Pulmonary artery endothelial cell (primary cell): ENCODE measurements at regions not wholly inside any gene's neighbourhood (a gene's known extent, or its start where the extent isn't known, plus 50 kb on each side); places are given as distances from the start of the nearest gene placed in this dataset.
"Not testable (repeated sequence)": the region's sequence is repeated elsewhere in the genome, so short reads cannot be mapped to it uniquely, and the experiment has no call there.

Experiments
- DNase-seq: peaks from one replicate; pipeline ENCODE4 v3.0.0-alpha.2; 2011; ENCODE audit warnings: low read depth, low spot score

DNA sequence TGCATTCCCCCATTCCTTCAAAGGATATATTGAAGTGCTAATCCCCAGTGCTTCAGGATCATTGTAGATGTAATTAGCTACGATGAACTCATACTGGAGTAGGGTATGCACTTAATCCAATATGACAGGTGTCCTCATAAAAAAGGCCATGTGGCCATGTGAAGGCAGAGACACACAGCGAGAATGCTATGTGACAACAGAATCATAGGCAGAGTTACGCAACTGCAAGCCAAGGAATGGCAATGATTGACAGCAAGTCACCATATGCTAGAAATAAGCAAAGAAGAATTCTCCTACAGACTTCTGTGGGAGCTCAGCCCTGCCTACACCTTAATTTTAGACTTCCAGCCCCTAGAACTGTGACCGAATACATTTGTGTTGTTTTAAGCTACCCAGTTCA is 875.6 kb upstream of the ROBO1 start:
- DNase-seq = no peak

DNA sequence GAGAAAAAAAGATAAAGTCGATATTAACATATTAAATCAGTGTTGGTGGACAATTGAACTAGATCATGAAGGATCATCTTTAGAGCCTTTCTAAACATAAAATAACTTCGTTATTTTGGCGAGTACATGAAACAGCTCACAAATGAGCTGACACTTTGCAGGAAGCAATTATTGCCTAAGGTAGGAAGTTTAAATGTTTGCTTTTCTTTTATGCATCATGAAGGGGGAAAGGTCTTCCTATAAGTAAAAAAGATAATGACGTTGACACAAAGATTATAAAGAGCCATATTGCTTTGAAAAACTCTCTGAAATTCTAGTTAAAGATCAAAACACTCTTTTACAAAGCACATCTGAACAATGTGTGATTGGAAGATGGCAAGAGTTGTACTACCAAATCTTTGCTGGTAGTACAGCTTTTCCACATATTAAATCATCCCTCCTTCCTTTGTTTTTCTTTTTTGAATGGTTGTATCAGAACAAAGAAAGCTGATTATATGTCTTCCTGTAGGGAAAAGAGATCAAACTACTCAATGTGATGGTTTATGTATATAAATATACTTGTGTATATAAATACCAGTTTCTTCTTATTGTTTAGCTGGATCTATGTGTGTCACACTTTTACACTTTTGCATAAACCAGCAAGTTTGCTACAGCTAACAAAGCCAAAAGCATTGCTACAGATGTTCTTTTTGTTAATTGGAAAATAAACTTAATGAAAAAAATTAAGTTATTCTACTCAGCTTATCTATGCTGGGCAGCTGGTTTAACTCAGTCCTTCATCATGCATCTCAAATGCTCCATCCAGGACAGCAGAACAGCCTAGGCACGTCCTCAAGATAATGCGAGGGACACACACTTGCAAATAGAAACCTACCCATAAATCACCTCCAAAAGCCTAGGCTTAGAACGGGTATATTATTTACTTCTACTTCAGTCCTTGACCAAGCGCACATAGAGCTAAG is 850.8 kb upstream of the ROBO1 start:
- DNase-seq = no peak

DNA sequence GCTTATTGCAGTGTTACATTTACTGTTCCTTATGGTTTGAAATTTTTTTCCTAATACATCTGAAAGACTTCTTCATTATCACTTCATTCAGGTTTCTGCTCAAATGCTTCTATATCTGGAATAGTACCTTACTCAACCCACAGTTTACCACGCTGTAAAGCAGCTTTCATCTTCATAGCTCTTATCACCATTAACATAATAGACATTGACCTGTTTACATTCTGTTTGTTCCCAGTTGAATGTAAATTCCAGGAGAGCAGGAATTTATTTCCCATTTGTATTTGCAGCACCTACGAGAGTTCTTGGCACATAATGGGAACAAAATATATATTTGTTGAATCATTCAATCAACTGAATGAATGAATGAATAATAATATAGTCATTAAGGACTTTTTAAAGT is 844.6 kb upstream of the ROBO1 start:
- no peak for DNase-seq

DNA sequence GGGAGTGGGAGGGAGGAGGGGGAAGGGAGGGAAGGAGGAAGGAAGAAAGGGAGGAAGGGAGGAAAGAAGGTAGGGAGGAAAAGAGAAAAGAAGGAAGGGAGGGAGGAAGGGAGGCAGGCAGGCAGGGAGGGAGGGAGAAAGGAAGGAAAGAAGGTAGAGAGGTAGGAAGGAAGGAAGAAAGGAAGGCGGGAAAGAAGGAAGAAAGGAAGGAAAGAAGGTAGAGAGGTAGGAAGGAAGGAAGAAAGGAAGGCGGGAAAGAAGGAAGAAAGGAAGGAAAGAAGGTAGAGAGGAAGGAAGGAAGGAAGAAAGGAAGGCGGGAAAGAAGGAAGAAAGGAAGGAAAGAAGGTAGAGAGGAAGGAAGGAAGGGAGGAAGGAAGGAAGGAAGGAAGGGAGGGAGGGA is 840.3 kb upstream of the ROBO1 start:
- DNase-seq = not testable (repeated sequence)

DNA sequence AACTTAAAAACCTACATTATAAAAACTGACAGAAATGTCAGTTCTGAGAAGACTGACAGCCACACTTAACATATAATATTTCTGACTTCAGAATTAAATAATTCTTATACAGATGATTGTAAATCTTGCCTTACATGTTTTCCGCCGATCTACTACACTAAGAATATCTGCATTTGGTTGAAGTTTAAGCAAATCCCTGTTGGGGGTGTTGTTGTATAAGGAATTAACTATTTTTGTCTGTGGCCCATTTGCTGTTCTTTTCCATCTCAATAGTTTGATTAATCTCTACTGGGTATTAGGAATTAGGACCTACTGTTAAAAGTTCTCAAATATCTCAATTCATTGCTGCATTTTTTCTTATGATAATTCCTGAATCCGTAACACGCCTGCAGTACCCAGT is 838.3 kb upstream of the ROBO1 start:
- DNase-seq = no peak

DNA sequence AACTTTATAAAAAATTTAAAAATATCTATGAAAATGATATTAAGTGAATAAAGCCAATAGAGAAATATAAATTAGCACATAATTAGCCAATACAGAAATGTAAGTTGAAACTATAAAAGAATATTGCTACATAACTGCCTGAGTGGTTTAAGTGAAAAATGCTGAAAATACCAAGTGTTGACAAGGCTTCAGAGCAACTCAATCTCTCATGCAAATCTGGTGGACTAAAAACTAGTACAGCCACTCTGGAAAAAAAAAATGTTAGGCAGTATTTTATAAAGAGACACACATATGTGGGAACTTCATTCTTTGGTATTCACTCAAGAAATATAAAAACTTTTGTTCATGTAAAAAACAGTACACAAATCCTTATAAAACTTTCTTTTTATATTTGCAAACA is 833.7 kb upstream of the ROBO1 start:
- DNase-seq = no peak

DNA sequence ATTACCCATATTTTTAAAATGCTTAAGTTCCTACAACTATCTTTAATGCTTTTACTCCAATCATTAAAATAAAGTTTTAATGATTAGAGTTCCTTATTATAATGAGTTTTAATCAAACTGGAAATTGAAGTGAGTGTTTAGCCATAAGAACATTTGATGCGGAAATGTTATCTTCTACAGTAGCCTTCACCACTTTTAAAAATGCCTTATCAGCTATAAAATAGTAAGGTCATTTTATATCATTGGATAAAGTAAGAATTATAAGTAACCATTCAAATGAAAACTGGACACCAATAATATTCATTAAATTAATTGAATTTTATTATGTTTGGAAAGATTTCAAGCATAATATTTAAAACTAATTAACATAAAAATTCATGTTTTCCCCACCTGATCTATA is 825.0 kb upstream of the ROBO1 start:
- no peak for DNase-seq

DNA sequence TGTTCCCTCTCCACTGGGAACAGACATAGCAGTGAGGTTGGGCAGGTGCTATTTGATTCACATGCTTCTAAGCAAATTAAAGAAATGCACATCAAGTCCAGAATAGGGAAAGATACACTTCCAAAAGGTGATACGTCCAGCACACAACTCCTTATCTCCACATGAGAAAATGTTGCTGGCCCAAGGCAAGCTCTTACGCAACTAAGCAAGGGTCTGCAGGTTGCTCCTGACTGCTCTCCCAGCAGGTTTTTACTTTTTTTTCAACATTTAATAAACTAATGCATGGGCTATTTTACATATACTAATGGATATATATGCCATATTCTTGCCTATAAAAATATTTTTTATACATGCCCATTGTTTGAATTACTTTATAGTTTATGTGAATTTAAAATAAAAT is 818.5 kb upstream of the ROBO1 start:
- DNase-seq = no peak

DNA sequence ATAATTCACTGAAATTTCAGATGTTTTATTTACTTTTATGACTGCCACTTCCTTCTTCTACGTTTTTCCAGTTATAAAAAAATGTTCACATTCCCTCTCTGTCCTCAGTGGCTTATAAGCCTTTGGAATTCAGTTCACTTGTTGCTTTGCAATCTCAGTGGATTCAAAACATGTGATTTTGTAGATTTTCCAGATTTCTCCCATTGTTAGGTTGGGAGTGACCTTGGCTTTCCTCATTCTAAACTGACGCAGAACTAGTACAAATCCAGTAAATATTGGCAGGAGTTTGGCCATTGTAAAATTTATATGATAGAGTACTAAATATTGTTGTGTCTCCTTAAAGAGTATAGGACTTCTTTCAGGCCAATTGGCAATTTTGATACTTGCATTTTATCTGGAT is 812.3 kb upstream of the ROBO1 start:
- DNase-seq = no peak

DNA sequence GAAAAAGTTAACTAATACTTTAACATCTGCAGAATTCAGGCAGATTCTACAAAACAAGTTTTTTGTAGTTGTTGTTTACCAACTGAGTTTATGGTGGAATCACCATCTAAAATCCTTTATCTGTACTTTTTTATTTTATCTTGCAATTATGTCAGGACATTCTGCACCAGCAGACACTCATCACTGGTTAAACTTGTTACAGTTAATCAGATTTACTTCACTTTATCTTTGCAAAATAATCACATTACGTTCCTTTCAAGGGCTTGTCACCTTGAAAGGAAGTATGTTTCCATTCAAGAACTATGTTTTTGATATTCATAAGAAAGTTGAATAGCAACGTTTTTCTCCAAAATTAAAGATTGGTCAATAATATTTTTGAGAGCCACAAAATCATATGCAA is 796.6 kb upstream of the ROBO1 start:
- DNase-seq = no peak

DNA sequence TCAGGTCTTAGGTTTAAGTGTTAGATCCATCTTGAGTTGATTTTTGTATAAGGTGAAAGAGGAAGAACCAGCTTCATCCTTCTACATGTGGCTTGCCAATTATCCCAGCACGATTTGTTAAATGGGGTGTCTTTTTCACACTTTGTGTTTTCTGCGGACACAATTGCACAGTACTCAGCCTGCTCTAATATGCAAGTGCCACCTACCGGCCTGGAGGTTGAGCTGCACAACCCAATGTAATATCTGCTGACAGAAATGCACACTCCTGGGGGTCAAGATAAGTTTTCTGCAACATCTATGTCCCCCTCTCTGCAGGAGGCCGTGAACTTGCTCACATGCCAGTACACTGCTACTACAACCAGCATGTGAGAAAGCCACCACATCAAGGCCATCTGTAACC is 791.9 kb upstream of the ROBO1 start:
- no peak for DNase-seq

DNA sequence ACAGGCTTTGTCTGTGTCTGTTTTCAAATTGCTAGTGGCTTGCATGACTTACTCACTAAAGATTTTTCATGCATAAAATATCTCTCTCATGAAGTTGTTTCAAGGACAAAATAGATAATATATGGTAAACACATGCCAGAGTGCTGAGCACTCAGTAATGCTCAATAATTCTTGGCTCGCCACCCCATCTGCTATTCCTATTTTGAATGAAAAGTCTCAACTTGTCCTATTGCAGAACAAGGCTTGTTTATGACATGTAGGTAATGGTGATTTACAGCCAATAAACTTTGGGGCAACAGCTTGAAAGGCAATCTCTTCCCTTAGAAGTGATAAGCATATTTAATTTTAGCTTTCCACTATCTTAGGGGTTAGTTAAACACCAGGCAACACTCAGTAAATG is 789.0 kb upstream of the ROBO1 start:
- no peak for DNase-seq

DNA sequence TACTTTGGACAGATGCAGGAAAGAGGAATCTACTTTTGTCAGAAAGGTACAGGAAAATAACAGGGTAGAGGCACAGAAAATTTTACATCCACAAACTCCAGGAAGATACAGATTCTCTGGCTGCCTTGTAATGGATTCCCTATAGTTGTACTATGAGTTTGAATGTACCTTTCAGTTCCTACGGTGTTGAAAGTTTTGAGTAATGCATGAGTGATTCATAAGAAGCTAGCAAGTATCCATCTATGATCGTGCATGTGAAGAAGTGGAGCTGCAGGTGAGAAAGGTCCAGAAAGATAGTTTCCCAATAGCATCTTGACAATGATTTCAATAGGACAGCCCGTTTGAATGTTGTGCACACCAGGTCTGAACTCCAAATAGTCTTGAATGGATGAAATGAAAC is 786.5 kb upstream of the ROBO1 start:
- no peak for DNase-seq

DNA sequence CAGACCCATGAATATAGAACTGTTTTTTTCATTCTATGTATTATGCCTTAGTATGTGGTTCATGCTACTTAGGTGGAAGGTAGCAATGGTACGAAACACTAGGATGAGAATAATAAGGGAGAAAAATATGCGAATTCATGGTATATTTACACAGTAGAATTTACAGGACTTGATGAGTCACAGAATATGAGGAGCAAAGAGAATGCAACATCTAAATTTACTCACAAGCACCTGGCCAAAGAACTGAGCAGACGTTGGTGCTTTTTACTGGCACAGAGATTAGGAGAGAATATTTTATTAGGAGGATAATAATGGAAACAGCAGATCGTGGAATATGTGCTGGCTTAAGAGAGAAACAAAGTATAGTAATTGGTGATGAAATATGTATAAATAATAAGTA is 785.4 kb upstream of the ROBO1 start:
- DNase-seq = no peak

DNA sequence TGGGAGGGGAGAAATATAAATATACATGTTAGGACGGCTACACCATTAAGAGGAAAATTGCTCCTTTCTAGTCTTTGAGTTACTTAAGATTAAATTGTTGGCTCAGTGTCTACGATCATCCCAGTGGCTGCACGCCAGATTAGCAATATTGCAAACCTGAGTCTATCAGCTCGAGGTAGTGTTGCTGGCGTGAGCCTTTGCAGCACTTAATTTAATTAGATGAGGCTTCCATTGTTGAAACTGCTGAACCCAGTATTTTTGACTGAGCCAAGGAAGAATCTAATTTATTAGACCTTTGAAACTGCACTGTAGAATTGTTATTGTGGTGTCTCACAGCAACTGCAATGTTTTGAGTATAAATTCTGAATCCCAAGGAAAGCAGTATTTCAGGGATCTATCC is 782.4 kb upstream of the ROBO1 start:
- no peak for DNase-seq

DNA sequence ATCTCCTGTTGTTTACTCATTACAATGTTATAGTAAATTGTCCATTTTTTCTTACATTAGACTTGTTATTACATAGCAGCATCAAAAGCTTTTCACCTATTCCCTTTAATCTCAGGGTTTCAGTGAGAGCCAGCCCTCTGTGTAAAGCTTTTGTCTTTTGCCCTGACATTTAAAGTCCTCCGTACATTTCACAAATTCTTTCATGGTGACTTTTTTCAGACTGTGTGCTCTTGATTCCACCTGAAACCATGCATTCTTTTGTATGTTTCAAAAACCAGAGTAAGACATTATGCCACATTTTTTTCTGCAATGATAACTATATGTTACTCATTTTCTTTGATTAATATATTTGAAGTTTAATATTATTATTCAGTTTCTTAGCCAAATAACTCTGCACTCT is 781.4 kb upstream of the ROBO1 start:
- no peak for DNase-seq

DNA sequence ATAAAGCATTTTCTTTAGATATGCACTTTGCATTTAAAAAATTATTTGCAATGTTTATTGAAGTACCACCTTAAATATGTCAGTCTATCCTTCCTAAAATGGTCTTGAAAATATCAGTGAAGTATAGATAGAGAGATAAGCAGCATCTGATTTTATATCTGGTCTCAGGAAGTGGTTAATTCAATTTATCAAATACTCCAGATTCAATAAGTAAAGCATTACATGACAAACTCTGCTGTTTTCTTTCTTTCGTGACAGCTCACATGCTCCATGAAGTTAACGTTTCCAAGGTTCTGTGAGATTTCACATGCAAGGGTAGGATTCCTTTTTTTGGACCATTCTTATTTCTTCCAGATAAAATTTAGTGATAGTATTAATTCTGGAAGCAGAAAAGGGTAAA is 775.4 kb upstream of the ROBO1 start:
- DNase-seq = no peak

DNA sequence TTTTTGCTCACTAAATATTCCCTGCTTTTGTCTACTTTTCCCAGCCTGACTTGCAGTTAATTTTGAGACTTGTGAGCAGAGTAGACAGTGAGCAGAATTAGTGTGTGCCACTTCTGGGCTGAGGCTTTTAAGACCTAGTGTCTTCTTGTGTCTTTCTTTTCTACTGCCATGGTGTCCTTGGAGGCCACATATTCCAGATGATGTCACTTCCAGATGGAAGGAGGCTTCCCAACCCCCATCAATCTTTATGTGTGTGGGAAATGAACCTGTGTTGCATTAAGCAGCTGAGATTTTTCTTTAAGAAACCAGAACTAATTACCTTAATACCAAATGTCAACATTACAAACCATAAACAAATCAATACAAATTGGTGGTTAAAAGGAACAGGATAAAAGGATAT is 774.7 kb upstream of the ROBO1 start:
- DNase-seq = no peak

DNA sequence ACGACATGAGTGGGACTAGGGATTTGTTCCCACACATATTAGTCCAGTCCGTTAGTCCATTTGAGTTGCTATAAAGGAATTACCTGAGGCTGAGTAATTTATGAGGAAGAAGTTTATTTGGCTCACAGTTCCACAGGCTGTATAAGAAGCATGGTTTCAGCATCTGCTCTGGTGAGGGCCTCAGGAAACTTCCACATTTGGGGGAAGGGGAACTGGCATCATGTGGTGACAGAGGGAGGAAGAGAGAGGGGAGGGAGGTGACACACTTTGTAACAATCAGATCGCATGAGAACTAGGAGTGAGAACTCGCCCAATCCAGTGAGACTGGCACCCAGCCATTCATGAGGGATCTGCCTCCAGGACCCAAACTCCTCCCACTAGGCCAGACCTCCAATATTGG is 769.9 kb upstream of the ROBO1 start:
- no peak for DNase-seq

DNA sequence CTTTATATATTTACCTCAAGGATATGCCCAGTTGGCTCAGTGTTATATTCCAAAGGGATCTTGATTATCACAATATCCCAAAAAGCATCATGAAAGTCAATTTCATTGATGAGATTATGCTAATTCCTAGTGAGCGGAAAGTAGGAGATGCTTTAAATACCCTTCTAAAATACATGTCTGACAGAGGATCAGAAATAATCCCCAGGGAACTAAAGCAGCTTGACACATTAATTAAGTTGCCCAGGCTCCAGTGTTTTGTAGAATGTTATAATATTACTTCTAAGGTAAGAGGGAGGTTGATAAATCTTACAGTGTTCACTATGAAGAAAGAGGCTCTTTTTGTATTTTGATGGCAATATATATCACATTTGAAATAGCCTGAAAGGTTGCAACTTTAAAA is 767.5 kb upstream of the ROBO1 start:
- DNase-seq = no peak

DNA sequence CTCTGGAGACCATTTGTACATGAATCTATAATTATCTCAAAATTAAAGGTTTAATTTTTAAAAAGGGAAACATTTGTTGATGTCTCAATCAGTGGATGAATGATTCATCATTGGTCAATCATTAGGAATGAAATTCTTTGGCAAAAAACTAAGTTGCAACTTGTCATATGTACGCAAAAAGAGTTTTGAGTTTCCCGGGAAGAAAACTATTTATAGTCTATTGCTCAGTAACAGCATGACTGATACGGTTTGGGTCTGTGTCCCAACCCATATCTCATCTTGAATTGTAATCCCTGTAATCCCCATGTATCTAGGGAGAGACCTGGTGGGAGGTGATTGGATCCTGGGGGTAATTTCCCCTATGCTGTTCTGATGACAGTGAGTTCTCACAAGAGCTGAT is 765.8 kb upstream of the ROBO1 start:
- no peak for DNase-seq

DNA sequence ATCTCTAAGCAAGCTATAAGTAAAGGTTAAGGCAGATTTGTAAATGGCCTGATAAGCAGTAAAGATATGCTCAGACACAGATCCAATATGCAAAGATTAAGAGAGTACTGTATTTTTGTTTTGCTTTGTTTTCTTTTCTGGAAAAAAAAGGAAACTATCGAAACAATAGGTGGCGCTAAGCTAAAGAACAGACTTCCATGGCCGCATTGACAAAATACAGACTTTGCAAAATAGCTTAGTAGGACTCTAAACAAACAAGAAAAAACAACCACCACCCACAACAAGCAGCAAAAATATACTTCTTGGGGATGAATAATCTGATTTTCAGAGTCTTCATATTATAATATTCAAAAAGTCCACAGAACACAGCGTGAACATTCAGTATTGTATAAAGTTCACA is 758.4 kb upstream of the ROBO1 start:
- no peak for DNase-seq

DNA sequence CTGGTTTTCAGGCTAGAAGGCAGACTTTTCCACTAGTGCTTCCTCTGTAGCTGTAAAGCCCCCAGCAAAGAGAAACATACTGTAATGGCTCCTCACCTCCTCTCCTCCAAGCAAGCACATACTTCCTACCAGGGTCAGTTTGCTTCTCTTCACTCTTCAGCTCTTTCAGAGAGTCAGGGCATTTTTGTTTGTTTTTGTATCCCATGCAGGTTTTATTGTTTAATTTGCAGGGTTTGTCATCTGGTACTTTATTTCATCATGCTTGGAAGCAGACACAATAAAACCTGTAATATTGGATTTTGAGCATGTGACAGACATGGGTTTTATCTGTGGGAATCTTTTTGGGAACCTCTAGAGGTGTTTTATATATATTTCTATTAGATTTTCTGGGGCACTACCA is 753.3 kb upstream of the ROBO1 start:
- no peak for DNase-seq

DNA sequence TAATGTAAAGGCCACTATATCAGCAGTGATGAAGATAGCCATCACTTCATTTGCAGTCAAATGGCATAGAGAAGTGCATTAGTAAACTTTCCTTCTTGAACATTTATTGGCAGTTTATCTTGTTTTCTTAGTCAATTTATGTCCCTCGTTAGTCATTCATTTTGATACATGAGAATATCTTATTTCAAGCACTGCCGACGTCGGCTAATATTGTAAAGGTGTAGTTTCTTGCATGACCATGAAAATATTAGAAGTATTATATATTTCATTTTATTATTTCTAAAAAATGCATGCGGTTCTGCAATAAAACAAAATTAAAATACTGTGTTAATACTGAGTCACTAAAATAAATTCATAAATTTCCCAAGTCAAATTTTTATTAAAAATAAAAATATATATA is 751.6 kb upstream of the ROBO1 start:
- DNase-seq = no peak
